HEK293T (cell line): ENCODE measurements at regions not wholly inside any gene's neighbourhood (a gene's known extent, or its start where the extent isn't known, plus 50 kb on each side); places are given as distances from the start of the nearest gene placed in this dataset.

Source experiments
- CTCF ChIA-PET: fragments of 350-600 bp; formaldehyde crosslinking; extraction: SDS; loops from one replicate; lab custom pipeline; 2021; ENCODE audit warnings: antibody characterized with exemption, inconsistent platforms; lab: Yijun Ruan, JAX
- POLR2A ChIA-PET: fragments of 350-600 bp; formaldehyde crosslinking; extraction: SDS; loops from one replicate; lab custom pipeline; 2020; ENCODE audit warnings: antibody characterized with exemption, inconsistent platforms; lab: Yijun Ruan, JAX
- DNase-seq: peaks from one replicate; pipeline ENCODE4 v3.0.0; 2012; ENCODE audit warnings: mixed read lengths; ENCODE audit errors: extremely low spot score
- ARNT ChIP-seq: fragments of 450-650 bp; IDR thresholded peaks from 2 replicates; pipeline ENCODE4 v1.6.1; 2017; ENCODE audit warnings: mild to moderate bottlenecking
- BHLHE40 ChIP-seq: fragments of 450-650 bp; IDR thresholded peaks from 2 replicates; pipeline ENCODE4 v1.6.1; 2016; ENCODE audit warnings: mild to moderate bottlenecking, moderate library complexity, borderline replicate concordance
- CTBP1 ChIP-seq: fragments of 450-650 bp; IDR thresholded peaks from 2 replicates; pipeline ENCODE4 v1.6.1; 2016; ENCODE audit warnings: borderline replicate concordance
- ELF4 ChIP-seq: fragments of 450-650 bp; IDR thresholded peaks from 2 replicates; pipeline ENCODE4 v1.6.1; 2017; ENCODE audit warnings: antibody characterized with exemption
- FOXK2 ChIP-seq: fragments of 450-650 bp; IDR thresholded peaks from 2 replicates; pipeline ENCODE4 v1.6.1; 2016; ENCODE audit warnings: mild to moderate bottlenecking
- FOXM1 ChIP-seq: fragments of 450-650 bp; IDR thresholded peaks from 2 replicates; pipeline ENCODE4 v1.6.1; 2017; ENCODE audit warnings: mild to moderate bottlenecking, borderline replicate concordance
- HDGF ChIP-seq: fragments of 450-650 bp; IDR thresholded peaks from 2 replicates; pipeline ENCODE4 v1.6.1; 2017; ENCODE audit warnings: antibody characterized with exemption, borderline replicate concordance
- L3MBTL2 ChIP-seq: fragments of 450-650 bp; conservative IDR thresholded peaks from 2 replicates; pipeline ENCODE4 v1.6.1; 2016; ENCODE audit warnings: mild to moderate bottlenecking
- LEF1 ChIP-seq: fragments of 450-650 bp; IDR thresholded peaks from 2 replicates; pipeline ENCODE4 v1.6.1; 2017; ENCODE audit warnings: mild to moderate bottlenecking, borderline replicate concordance
- NFRKB ChIP-seq: fragments of 450-650 bp; IDR thresholded peaks from 2 replicates; pipeline ENCODE4 v1.6.1; 2016; ENCODE audit warnings: mild to moderate bottlenecking, moderate library complexity
- SP1 ChIP-seq: fragments of 450-650 bp; IDR thresholded peaks from 2 replicates; pipeline ENCODE4 v1.6.1; 2017
- SUZ12 ChIP-seq: fragments of 450-650 bp; IDR thresholded peaks from 2 replicates; pipeline ENCODE4 v1.6.1; 2016; ENCODE audit warnings: mild to moderate bottlenecking
- TARDBP ChIP-seq: fragments of 450-650 bp; IDR thresholded peaks from 2 replicates; pipeline ENCODE4 v1.6.1; 2016
- ZNF384 ChIP-seq: fragments of 450-650 bp; IDR thresholded peaks from 2 replicates; pipeline ENCODE4 v1.6.1; 2016
- TF ChIP-seq, protein P1 (sequence below): fragments of 450-650 bp; IDR thresholded peaks from 2 replicates; pipeline ENCODE4 v1.6.1; 2016

DNA sequence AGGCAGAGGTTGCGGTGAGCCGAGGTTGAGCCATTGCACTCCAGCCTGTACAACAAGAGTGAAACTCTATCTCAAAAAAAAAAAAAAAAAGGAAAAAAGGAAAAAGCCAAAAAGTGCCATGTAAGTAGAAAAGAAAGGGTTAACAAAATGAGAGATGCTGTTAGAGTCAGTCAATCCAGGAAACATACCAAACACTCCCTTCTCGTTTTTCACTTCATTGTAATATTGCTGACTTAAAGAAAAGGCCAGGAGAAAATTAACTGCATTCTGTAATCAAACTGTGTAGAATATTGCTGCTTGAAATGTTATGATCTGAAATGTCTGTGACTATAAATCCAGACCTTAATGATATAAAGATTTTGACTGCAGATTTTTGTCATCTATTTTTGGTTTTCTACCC is 379.1 kb downstream of the ENC1 start:
- no peak for TF ChIP-seq HDGF
- no peak for TF ChIP-seq SP1
- no peak for TF ChIP-seq NFRKB
- TF ChIP-seq, protein P1, sequence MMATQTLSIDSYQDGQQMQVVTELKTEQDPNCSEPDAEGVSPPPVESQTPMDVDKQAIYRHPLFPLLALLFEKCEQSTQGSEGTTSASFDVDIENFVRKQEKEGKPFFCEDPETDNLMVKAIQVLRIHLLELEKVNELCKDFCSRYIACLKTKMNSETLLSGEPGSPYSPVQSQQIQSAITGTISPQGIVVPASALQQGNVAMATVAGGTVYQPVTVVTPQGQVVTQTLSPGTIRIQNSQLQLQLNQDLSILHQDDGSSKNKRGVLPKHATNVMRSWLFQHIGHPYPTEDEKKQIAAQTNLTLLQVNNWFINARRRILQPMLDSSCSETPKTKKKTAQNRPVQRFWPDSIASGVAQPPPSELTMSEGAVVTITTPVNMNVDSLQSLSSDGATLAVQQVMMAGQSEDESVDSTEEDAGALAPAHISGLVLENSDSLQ, result no peak
- TF ChIP-seq SUZ12, result no peak
- TF ChIP-seq L3MBTL2, result no peak
- no peak for TF ChIP-seq LEF1
- no peak for TF ChIP-seq BHLHE40
- TF ChIP-seq FOXM1, result no peak
- ChIA-PET POLR2A (no interaction called here), CTCF (no interaction called here)
- DNase-seq, result no peak

DNA sequence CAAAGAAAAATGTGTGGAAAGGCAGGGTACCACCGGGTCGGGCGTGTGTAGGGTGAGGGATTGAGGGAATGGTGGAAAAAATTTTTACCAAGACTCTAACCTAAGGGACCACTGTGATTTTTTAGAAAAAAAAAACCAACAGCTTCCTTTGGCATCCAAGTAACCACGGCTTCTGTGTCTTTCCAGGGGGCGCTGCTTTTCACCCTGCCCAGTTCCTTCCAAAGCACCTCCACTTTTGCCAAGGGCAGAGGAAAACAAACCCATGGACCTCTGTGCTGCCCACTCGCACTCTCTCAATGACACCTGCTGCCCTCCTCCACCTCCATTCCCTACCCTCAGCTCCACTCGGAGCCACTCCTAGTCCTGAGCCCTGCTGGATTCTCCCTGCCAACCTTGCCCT is 381.0 kb downstream of the ENC1 start:
- ChIA-PET POLR2A (no interaction called here), CTCF (interaction anchor here (0.6 kb wide), 1 partner anchor 361 kb away, joined by 4 read pairs; no protein-coding TSS in a partner anchor)
- no peak for DNase-seq
- TF ChIP-seq FOXK2, result no peak
- TF ChIP-seq, protein P1, result no peak
- no peak for TF ChIP-seq NFRKB
- TF ChIP-seq CTBP1, result no peak
- TF ChIP-seq BHLHE40, result no peak

DNA sequence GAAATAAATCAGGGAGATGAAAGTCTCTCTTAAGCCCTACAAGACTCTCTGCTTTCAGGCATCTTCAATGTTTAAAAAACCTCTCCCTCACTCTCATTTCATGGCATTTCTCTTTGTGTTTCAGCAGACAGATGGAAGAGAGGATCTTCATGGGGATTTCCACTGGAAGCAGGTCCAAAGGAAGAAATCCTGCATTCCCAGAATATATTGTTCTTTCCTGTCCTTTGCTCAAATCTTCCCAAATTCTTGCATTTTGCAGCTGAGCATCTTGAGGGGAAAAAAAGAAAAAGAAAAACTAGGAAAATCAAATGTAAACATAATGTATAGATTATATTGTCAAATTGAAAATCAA is 382.2 kb downstream of the ENC1 start:
- ChIA-PET CTCF (interaction anchor here (0.6 to 1.2 kb wide), 2 partner anchors 9 to 95 kb away, joined by 3 read pairs; no protein-coding TSS in a partner anchor), POLR2A (no interaction called here)
- no peak for DNase-seq
- no peak for TF ChIP-seq ARNT
- TF ChIP-seq SUZ12, result no peak
- no peak for TF ChIP-seq HDGF

DNA sequence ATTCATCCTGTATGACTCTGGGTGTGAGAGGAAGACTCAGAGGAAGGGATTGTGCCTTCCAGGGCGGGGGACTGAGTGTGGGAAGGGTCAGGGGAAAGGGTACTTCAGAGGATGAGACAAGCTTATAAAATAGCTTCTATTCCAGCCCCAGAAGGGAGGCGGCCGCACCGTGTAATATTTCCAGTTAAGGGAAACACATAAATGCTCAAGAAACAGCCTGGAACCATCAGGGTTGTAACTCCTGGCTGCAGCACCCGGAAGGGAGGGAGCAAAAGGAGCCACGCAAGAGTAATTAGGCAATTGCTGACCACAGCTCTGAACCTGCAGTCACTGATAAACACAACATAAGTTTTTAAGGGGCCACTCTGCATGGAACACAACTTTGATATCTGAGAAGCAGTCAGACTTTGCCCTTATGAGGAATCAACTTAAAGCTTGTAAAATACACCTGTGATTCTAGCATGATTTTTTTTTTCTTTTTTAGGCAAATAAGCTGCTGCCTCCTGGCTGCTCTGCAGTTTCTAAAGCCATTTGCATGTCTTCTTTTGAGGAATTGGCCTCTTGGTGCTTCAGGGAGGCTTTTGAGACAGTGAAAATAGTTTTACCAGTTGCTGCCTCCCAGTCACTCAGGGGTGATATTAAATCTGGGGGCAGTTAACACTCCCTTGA is 382.7 kb downstream of the ENC1 start:
- CTCF ChIA-PET, result interaction anchor here (0.6 to 1.2 kb wide), 3 partner anchors 9 to 368 kb away, joined by 3 read pairs; no protein-coding TSS in a partner anchor
- DNase-seq, result peak; percentile 19
- no peak for TF ChIP-seq SP1
- TF ChIP-seq TARDBP, result no peak
- no peak for TF ChIP-seq FOXM1
- no peak for TF ChIP-seq ZNF384
- TF ChIP-seq LEF1, result no peak
- POLR2A ChIA-PET, result interaction anchor here (0.7 to 1.0 kb wide), 2 partner anchors 14 to 383 kb away, joined by 3 read pairs; partner anchors contain the start of gene ENC1

DNA sequence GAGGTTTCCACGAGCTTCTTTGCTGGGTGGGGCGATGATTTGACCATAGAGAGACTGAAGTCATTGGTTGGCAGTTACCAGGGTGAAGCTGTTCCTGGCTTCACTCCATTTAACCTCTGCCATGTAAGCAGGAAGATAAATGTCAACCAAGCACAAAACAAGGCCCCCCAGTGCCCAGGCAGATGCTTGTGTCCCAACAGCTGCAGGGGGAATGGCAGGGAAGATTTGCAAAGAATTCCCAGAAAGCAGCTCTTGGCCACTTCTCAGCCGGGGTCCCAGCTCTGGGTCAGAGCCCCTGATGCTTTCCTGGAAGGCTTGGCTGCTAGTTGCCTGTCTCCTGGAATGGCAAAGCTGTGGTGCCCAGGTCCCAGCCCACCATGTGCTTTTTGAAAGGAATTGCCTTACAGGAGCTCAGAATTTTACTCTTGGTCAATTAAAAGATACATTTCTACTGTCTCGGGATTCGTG is 383.4 kb downstream of the ENC1 start:
- POLR2A ChIA-PET, result interaction anchor here (0.7 to 1.0 kb wide), 2 partner anchors 13 to 384 kb away, joined by 3 read pairs; partner anchors contain the start of gene ENC1
- CTCF ChIA-PET, result interaction anchor here (0.6 kb wide), 1 partner anchor 221 kb away, joined by 3 read pairs; no protein-coding TSS in a partner anchor
- no peak for DNase-seq

DNA sequence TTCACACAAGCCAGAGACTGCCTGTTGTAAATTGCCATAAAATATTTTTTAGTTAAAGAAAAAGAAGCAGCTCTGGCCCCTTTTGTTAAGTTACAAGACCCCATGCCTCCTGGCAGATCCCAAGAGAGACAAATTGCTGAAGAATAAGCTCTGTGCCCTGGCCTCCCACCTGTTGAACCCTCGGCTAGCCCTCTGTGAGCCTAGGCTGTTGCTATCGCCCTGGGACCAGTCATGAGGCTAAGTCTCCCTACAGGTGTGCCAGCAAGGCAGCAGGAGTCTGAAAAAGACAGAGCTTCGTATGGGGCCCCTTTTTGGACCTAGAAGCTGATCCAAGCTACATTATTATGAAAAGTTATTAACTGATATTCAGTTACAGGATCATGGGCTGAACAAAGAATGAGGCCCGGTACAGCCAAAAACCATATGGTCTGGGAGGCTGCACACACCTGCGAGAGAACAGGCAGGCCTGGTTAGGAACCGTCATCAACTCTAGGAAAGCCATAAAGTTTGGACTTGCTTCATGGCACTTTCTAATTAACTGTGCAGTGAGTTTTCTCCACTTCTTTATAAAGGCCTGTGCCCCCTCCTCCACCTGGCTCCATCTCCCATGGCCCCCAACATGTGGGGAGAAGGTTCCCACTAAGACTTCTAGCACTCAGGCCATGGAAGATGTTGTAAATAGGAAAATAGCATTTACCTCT is 384.7 kb downstream of the ENC1 start:
- TF ChIP-seq BHLHE40, result no peak
- no peak for TF ChIP-seq ARNT
- TF ChIP-seq SP1, result no peak
- TF ChIP-seq CTBP1, result no peak
- no peak for TF ChIP-seq ELF4
- TF ChIP-seq HDGF, result no peak
- TF ChIP-seq, protein P1, result no peak
- TF ChIP-seq ZNF384, result no peak
- TF ChIP-seq LEF1, result no peak
- no peak for TF ChIP-seq FOXM1
- no peak for TF ChIP-seq L3MBTL2
- no peak for TF ChIP-seq NFRKB
- ChIA-PET POLR2A (no interaction called here), CTCF (interaction anchor here (0.6 kb wide), 1 partner anchor 422 kb away, joined by 3 read pairs; no protein-coding TSS in a partner anchor)
- no peak for DNase-seq

More for the DNA sequence above, 383.4 kb downstream of the ENC1 start:
- TF ChIP-seq, protein P1, result no peak
